ENCODE measurements at regions not wholly inside any gene's neighbourhood (a gene's known extent, or its start where the extent isn't known, plus 50 kb on each side); places are given as distances from the start of the nearest gene placed in this dataset.
A peak's percentile ranks its signal among the peaks of the same experiment; 100 is the strongest.
"Not testable (repeated sequence)": the region's sequence is repeated elsewhere in the genome, so short reads cannot be mapped to it uniquely, and the experiment has no call there.

DNA sequence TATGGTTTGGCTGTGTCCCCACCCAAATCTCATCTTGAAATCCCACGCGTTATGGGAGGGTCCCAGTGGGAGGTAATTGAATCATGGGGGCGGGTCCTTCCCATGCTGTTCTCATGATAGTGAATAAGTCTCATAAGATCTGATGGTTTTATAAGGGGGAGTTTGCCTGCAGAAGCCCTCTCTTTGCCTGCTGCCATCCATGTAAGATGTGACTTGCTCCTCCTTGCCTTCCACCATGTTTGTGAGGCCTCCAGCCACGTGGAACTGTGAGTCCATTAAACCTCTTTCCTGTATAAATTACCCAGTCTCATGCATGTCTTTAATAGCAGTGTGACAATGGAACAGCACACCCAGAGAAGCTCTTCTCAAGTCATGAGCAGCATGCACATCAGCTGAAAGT is 119.1 kb upstream of the CARD11 start:
- not testable (repeated sequence) for DNase-seq

GRCh38 chr7:3164380-3164792 is 120.7 kb upstream of the CARD11 start:
- DNase-seq = no peak

- no peak for DNase-seq
These were observed 122.3 kb upstream of the CARD11 start for GRCh38 chr7:3165681-3166580.

GRCh38 chr7:3167551-3167950 is 123.9 kb upstream of the CARD11 start:
- DNase-seq = no peak

DNA sequence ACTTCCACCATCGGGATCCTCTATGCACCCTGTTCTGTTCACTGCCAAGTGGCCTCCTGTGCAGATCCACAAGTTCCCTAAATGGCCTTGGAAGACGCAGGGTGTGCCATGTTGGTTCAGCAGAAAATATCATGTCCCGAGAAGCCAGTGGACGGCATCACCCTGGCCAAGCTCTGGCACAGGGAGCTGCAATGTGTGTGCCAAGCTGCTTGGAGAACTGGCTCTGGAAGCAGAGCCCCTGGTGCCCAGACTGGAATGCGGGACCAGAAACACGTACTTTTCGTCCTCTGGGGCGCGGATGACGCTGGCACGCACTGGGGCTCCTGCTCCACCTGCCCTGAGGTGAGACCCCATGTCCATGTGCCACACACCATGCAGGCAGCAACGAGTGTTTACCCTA is 124.7 kb upstream of the CARD11 start:
- DNase-seq = no peak

DNA sequence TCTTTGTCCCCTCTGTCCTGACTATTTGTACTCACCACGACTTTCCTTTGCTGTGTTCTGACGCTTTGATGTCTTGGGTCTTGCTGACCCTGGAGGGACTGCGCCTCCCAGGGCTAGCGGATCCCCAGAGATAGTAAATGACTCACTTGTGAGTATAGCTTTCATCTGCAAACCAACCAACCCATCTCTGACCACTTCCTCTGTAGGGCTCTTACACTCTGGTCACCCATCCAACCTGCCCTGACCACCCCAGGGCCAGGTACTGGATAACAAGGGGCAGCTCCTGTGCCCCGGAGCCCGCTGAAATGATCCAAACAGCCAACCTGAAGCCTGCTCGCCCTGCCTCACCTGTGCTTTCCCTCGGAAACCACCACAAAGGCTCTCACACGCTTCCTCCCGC is 125.2 kb upstream of the CARD11 start:
- DNase-seq = no peak

- no peak for DNase-seq
These were observed 128.2 kb upstream of the SDK1 start for GRCh38 chr7:3172768-3173280.

DNA sequence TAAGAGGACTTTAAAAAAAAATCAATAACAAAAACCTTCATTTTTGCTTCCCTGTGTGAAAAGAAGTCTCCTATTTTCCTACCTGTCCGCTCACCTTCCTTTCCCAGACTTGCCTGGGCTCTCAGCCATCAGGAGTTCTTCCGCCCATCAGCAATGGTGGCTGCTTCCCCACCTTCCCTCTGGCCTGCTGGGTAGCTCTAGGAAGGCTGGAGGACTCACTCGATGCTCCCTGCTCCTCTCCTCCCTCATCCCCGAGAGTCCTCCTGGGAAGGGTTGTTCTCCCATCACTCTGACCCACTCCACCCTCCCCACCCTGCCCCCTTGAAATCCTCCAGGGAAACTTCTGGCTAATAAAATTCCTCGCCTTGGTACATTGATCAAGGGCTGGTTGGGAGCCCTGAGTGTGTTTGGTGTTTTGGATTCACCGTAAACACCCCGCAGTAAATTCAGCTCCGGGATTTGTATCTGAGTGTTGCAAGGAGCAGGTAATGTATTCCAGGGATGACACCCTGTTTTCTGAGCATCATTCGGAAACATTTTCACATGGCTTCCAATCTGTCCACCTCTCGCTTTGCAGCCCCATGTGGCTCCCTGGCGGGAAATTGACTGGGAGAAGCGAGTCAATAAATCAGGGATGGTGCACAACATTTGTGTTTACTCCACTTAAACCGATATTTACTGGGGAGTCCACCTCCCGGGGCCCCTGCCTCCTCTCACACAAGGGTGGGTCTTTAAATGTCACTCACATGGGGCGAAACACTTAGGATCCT is 126.4 kb upstream of the SDK1 start:
- DNase-seq = no peak

- DNase-seq = no peak
These were observed 125.7 kb upstream of the SDK1 start for GRCh38 chr7:3175285-3175902.

DNA sequence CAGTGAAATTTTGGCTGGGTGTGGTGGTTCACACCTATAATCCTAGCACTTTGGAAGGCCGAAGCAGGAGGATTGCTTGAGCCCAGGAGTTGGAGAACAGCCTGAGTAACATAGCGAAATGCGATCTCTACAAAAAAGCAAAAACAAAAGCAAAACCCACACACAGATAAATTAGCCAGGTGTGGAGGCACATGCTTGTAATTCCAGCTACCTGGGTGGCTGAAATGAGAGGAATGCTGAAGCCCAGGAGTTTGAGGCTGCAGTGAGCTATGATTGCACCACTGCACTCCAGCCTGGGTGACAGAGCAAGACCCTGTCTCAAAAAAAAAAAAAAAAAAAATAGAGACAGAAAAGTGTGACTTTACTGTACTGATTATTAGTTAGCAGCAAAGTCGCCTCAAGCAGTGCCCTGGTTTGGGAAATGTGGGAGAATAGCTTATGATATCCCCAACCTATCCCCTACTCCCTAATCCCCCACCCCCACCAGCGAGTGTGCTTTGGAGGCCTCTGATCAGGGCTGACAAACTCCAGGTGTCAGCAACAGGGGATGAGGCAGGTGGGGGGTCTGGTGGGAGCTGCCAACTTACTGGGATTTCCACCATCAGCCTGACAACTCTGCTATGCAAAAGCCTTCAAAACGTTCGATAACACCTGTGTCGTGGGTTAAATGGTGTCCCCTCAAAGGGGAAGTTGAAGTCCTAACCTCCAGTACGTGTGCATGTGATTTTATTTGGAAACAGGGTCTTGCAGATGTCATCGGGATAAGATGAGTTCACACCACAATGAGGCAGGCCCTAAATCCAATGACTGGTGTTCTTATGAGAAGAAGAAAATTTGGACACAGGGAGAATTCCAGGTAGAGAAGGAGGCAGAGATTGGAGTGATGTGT is 124.7 kb upstream of the SDK1 start:
- DNase-seq = no peak

DNA sequence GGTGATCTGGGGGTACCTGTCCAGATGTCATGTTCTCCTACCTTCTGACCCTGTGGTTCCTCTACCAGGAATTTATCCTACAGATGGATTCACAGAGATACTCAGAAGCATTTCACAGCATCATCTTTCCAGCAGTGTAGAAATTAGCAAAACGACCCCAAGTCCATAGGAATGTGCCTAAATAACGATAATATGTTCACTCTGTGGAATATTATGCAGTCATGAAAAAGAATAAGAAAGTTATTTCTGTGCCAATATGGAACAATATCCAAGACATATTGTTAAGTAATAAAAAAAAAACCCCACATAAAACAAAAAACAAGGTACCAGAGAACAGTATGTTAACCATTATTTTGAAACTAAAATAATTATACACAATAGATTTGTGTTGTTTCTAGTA is 123.8 kb upstream of the SDK1 start:
- DNase-seq = no peak

DNA sequence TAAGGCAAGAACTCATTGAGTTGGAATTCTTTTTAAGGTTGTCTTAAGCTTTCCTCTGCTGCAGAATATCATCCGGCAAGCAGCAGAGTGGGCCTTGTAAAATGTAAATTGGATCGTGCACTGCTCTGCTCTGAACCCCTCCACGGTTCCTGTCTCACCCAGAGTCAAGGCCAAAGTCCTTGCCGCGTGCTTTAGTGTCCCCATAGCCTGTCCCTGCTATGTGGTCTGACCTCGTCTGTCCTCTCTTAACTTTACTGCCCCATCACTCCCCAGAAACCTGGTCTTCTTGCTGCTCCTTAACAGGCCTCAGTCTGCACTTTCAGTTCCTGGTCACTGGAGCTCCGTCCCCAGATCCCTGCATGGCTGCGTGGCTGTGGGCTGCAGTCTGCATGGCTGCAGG is 121.6 kb upstream of the SDK1 start:
- DNase-seq = no peak

DNA sequence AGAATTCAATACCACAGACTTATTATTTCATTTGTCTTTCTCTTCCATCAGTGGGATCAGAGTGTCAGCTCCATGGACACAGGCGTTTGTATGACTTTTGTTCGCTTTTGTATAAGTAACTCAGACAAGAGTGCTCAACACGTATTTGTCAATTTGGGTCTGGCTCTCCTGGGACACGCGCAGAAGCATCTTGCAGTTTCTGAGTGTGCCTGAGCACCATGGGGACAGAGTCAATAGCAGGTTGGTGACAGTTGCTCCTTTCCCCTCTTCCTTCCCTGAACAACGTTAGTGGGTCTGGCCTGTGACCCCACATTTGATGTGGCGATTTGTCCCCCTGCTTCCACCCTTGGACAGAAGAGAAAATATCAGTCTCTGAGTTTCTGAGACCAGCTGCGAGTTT is 120.4 kb upstream of the SDK1 start:
- DNase-seq = no peak

DNA sequence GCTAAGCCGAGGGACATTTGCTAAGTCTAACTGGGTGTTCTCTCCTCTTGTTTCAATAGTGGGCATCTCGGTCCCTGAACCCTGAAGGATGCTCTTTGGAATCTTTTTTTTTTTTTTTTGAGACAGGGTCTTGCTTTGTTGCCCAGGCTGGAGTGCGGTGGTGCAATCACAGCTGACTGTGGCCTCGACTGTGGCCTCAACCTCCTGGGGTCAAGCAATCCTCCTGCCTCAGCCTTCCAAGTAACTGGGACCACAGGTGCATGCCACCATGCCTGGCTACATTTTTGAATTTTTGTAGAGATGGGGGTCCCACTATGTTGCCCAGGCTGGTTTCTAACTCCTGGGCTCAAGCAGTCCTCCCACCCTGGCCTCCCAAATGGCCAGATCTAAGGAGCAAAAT is 119.0 kb upstream of the SDK1 start:
- not testable (repeated sequence) for DNase-seq

DNA sequence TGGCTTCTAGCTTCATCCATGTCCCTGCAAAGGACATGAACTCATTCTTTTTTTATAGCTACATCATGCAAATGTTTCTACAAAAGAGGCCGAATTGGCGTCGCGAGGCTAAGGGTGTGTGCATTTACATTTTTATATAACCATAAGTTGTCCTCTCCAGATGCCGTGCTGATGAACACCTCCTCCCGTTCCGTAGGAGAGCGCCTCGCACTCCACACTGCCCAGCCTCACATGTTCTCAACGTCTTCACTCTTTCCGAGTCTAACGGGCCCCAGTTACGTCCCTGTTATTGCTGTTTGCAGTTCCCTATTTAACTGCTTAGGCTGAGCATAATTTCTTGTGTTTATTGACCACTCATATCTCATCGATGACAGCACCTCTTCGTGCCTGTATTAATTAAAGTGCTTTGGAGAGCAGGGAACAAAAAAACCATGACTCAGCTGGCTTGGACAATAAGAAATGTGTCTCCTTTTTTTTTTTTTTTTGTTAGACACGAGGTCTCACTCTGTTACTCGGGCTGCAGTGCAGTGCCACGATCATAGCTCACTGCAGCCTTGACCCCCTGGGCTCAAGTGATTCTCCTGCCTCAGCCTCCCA is 113.5 kb upstream of the SDK1 start:
- no peak for DNase-seq

DNA sequence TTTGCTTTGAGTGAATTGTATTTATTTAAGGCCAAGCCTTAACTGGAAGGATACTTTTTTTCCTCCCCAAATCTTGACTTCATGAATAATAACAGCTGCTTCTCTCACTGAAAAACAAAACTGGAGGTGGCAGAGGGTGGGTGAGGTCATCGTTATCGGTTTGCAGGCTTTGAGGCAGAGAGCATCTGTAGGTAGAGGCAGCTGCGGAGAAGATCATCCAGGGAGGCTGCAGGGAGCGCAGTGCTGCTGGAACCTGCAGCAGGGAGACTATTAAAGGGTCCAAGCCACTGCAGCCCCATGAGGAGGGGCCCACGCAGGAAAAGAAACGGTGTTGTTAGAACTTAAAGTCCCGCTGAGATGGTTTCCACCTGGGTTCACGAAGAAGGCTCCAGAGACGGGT is 112.1 kb upstream of the SDK1 start:
- DNase-seq = no peak

GRCh38 chr7:3191548-3191947 is 109.5 kb upstream of the SDK1 start:
- DNase-seq = no peak

DNA sequence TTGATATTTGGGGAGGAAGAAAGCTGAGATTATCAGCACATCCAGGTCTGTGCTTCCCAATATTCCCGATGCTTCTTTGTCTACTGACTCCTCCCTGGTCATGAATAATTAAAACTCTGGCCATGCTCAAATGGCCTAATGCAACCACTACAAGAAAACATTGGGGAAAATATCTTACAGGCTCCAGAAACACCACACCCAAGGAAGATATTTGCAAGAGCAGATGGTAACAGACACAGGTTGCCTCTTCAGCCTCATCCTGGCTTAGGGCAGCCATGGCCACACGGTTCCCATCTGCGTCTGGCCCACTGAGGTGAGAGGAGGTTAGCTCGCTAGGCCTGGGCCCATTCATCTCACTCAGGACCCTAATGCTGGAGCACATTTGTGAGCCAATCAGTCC is 108.4 kb upstream of the SDK1 start:
- DNase-seq = no peak

GRCh38 chr7:3193379-3194120 is 107.5 kb upstream of the SDK1 start:
- DNase-seq = no peak

GRCh38 chr7:3194501-3195141 is 106.4 kb upstream of the SDK1 start:
- peak; percentile 69 for DNase-seq

DNA sequence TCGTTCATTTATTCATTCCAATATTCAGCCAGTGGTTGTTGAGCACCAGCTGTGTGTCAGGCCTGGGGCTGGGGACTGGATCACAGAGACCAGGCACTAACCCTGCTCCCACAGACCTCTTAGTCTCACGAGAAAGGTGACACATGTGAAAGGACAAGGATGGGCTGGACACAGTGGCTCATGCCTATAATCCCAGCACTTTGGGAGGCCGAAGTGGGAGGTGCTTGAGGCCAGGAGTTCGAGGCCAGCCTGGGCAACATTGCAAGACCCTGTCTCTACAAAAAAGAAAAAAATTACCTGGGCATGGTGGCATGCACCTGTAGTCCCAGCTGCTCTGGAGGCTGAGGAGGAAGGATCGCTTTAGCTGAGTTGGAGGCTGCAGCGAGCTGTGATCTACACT is 105.9 kb upstream of the SDK1 start:
- no peak for DNase-seq
